Neural cell (in vitro differentiated cells): ENCODE measurements at regions not wholly inside any gene's neighbourhood (a gene's known extent, or its start where the extent isn't known, plus 50 kb on each side); places are given as distances from the start of the nearest gene placed in this dataset.

Experiments used
- H2AFZ ChIP-seq: fragments of 200-600, 300-800 bp; sonication (generic), shearing (Covaris generic); 2 replicates; pipeline ENCODE4 v1.6.0; 2014; ENCODE audit warnings: low read depth, mild to moderate bottlenecking, antibody characterized with exemption, low read length, moderate library complexity
- H3F3A ChIP-seq: fragments of 200-600 bp; shearing (Covaris generic); 2 replicates; pipeline ENCODE4 v1.6.1; 2016; ENCODE audit warnings: mild to moderate bottlenecking, moderate library complexity, mixed read lengths, antibody characterized with exemption, low read length; ENCODE audit not compliant: insufficient read depth, poor library complexity, severe bottlenecking
- H3K27ac ChIP-seq: fragments of 200-600, 300-800 bp; sonication (generic), shearing (Covaris generic); 2 replicates; pipeline ENCODE4 v1.5.1; 2014; ENCODE audit warnings: mild to moderate bottlenecking, low read length, moderate library complexity
- H3K27me3 ChIP-seq: fragments of 300-800, 200-600 bp; sonication (generic), shearing (Covaris generic); 2 replicates; pipeline ENCODE4 v1.6.0; 2014; ENCODE audit warnings: mild to moderate bottlenecking, low read depth, low read length, moderate library complexity; ENCODE audit not compliant: insufficient read depth
- H3K36me3 ChIP-seq: fragments of 300-800, 200-600 bp; sonication (generic), shearing (Covaris generic); 2 replicates; pipeline ENCODE4 v1.5.1; 2014; ENCODE audit warnings: mild to moderate bottlenecking, antibody characterized with exemption, low read length, moderate library complexity; ENCODE audit not compliant: insufficient read depth
- H3K4me2 ChIP-seq: fragments of 300-800, 200-600 bp; sonication (generic), shearing (Covaris generic); 2 replicates; pipeline ENCODE4 v1.6.0; 2014; ENCODE audit warnings: mild to moderate bottlenecking, low read length
- H3K4me3 ChIP-seq: fragments of 300-800, 200-600 bp; sonication (generic), shearing (Covaris generic); 2 replicates; pipeline ENCODE4 v1.5.1; 2014; ENCODE audit warnings: mild to moderate bottlenecking, low read length, moderate library complexity
- H3K79me2 ChIP-seq: fragments of 200-600 bp; shearing (Covaris generic); replicated peaks from 2 replicates; pipeline ENCODE4 v1.6.0; 2014; ENCODE audit warnings: mild to moderate bottlenecking, low read length, moderate library complexity; ENCODE audit not compliant: insufficient read depth
- H3K9ac ChIP-seq: fragments of 300-800, 200-600 bp; sonication (generic), shearing (Covaris generic); 2 replicates; pipeline ENCODE4 v1.6.1; 2016; ENCODE audit warnings: mild to moderate bottlenecking, low read length, mixed read lengths
- H3K9me2 ChIP-seq: fragments of 200-600 bp; shearing (Covaris generic); 2 replicates; pipeline ENCODE4 v1.6.1; 2016; ENCODE audit warnings: mild to moderate bottlenecking, low read length, mixed read lengths; ENCODE audit not compliant: insufficient read depth
- H3K9me3 ChIP-seq: fragments of 200-600, 300-800 bp; sonication (generic), shearing (Covaris generic); 2 replicates; pipeline ENCODE4 v1.6.1; 2016; ENCODE audit warnings: mild to moderate bottlenecking, mixed run types, low read length, moderate library complexity, mixed read lengths
- H4K20me1 ChIP-seq: fragments of 200-600 bp; shearing (Covaris generic); 2 replicates; pipeline ENCODE4 v1.6.1; 2016; ENCODE audit warnings: mild to moderate bottlenecking, mixed run types; ENCODE audit not compliant: insufficient read depth
- EZH2 ChIP-seq: fragments of 200-600, 300-800 bp; shearing (Covaris generic), sonication (generic); IDR thresholded peaks from 2 replicates; pipeline ENCODE4 v1.6.1; 2014; ENCODE audit warnings: antibody characterized with exemption, low read length, borderline replicate concordance, mild to moderate bottlenecking; ENCODE audit not compliant: insufficient read depth, poor library complexity, severe bottlenecking
- MXI1 ChIP-seq: fragments of 450-650 bp; conservative IDR thresholded peaks from 2 replicates; pipeline ENCODE4 v1.6.1; 2014; ENCODE audit warnings: antibody characterized with exemption, mild to moderate bottlenecking; ENCODE audit not compliant: poor library complexity, severe bottlenecking
- POLR2AphosphoS5 ChIP-seq: IDR thresholded peaks from 2 replicates; pipeline ENCODE4 v1.6.1; 2012
- RAD21 ChIP-seq: fragments of 450-650 bp; conservative IDR thresholded peaks from 2 replicates; pipeline ENCODE4 v1.6.1; 2014; ENCODE audit warnings: antibody characterized with exemption, mild to moderate bottlenecking, moderate library complexity
- REST ChIP-seq: IDR thresholded peaks from 2 replicates; pipeline ENCODE4 v1.6.1; 2012; ENCODE audit warnings: borderline replicate concordance
- TAF1 ChIP-seq: IDR thresholded peaks from 2 replicates; pipeline ENCODE4 v1.6.1; 2012; ENCODE audit warnings: low read depth
- TF ChIP-seq, protein P1 (sequence below): fragments of 450-650 bp; IDR thresholded peaks from 2 replicates; pipeline ENCODE4 v1.5.1; 2014; ENCODE audit warnings: antibody characterized with exemption, mild to moderate bottlenecking, moderate library complexity; ENCODE audit not compliant: poor library complexity, severe bottlenecking

DNA sequence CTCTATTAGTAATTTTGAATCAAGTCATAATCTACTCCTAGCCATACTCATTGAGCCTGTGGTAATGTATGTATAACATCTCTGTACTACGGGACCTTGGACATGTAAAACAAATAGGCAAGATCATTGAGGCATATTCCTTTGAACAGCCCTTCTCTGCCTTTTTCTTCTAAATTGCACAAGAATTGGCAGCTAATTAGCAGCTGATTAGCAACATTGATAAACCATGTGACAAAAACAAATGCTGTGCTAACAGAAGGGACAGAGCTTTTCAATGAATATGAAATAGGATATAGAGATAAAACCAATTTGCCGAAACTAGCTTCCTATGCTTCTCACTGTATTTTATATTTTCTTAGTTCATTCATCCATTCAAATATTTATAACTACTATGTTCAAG, 1474.2 kb downstream of the FAM181B start:
- H3K9me3 ChIP-seq = no peaks in the 10 kb centered on the region
- H3K79me2 ChIP-seq = no peaks in the 10 kb centered on the region
- no peak overlapping the region for H3K4me2 ChIP-seq
- no peak overlapping the region for H2AFZ ChIP-seq
- no peaks in the 10 kb centered on the region for H3F3A ChIP-seq
- TF ChIP-seq MXI1 (no peak), TAF1 (no peak)
- TF ChIP-seq, protein P1, sequence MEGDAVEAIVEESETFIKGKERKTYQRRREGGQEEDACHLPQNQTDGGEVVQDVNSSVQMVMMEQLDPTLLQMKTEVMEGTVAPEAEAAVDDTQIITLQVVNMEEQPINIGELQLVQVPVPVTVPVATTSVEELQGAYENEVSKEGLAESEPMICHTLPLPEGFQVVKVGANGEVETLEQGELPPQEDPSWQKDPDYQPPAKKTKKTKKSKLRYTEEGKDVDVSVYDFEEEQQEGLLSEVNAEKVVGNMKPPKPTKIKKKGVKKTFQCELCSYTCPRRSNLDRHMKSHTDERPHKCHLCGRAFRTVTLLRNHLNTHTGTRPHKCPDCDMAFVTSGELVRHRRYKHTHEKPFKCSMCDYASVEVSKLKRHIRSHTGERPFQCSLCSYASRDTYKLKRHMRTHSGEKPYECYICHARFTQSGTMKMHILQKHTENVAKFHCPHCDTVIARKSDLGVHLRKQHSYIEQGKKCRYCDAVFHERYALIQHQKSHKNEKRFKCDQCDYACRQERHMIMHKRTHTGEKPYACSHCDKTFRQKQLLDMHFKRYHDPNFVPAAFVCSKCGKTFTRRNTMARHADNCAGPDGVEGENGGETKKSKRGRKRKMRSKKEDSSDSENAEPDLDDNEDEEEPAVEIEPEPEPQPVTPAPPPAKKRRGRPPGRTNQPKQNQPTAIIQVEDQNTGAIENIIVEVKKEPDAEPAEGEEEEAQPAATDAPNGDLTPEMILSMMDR = no peak
- H3K27ac ChIP-seq = no peak overlapping the region
- H3K36me3 ChIP-seq = no peaks in the 10 kb centered on the region
- H3K4me3 ChIP-seq = no peak overlapping the region
- H3K9ac ChIP-seq = no peak overlapping the region
- no peaks in the 10 kb centered on the region for H4K20me1 ChIP-seq
- no peaks in the 10 kb centered on the region for H3K9me2 ChIP-seq
- H3K27me3 ChIP-seq = no peaks in the 10 kb centered on the region

DNA sequence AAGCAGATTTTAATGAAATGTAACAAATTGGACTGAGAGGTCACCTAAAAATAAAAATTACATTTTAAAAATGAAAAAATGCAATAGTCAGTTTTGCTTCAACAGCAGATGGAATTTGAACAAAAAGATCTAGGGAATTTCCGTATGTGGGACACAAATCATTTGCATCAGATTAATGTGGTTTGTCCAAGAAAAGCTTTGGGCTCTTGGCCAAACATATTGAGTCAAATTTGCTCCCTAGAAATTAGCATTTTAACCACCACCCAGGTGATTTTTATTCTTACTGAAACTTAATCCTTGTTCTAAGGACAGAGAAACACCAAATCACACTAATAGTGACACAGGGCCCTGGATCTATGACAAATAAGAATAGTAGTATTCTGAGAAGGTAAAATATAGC, 1477.8 kb downstream of the FAM181B start:
- no peak overlapping the region for H3K9ac ChIP-seq
- H3K4me2 ChIP-seq = no peak overlapping the region
- H4K20me1 ChIP-seq = no peaks in the 10 kb centered on the region
- no peak overlapping the region for H2AFZ ChIP-seq
- H3K9me3 ChIP-seq = no peaks in the 10 kb centered on the region
- no peaks in the 10 kb centered on the region for H3K9me2 ChIP-seq
- no peak overlapping the region for H3K4me3 ChIP-seq
- no peaks in the 10 kb centered on the region for H3F3A ChIP-seq
- no peaks in the 10 kb centered on the region for H3K79me2 ChIP-seq
- no peak overlapping the region for H3K27ac ChIP-seq
- TF ChIP-seq REST (no peak), EZH2 (no peak), RAD21 (no peak), MXI1 (no peak), POLR2AphosphoS5 (no peak)
- TF ChIP-seq, protein P1 = no peak
- H3K36me3 ChIP-seq = no peaks in the 10 kb centered on the region
- H3K27me3 ChIP-seq = no peaks in the 10 kb centered on the region
